CD14-positive monocyte (primary cell): ENCODE measurements at regions not wholly inside any gene's neighbourhood (a gene's known extent, or its start where the extent isn't known, plus 50 kb on each side); places are given as distances from the start of the nearest gene placed in this dataset.
"Not testable (repeated sequence)": the region's sequence is repeated elsewhere in the genome, so short reads cannot be mapped to it uniquely, and the experiment has no call there.

Source experiments
- DNase-seq, 3 donors: peaks; one replicate each; pipeline ENCODE4 v3.0.0-alpha.2; 2011 to 2022
- H2AFZ ChIP-seq: 2 replicates; pipeline ENCODE4 v1.6.0; 2012; ENCODE audit warnings: mild to moderate bottlenecking, low read depth, low read length, inconsistent platforms; ENCODE audit not compliant: insufficient read depth, poor library complexity, severe bottlenecking
- H3K27ac ChIP-seq, 2 donors: 1 replicate in 1 of 2; 2 replicates in 1 of 2; pipeline ENCODE4 v1.5.1; 2012 to 2013; ENCODE audit warnings: low read length in 2 of 2, control low read depth in 1 of 2, inconsistent platforms in 1 of 2, low read depth in 1 of 2, mild to moderate bottlenecking in 1 of 2
- H3K27me3 ChIP-seq, 2 donors: one replicate each; pipeline versions ENCODE4 v1.6.0 to v1.6.1; 2011 to 2013; ENCODE audit warnings: low read length in 2 of 2; ENCODE audit not compliant: control insufficient read depth in 2 of 2, insufficient read depth in 2 of 2
- H3K36me3 ChIP-seq, 2 donors: replicated peaks in 1 of 2; 1 replicate in 1 of 2; 2 replicates in 1 of 2; pipeline versions ENCODE4 v1.5.1 to v1.6.1; 2012 to 2013; ENCODE audit warnings: low read length in 2 of 2, control low read depth in 1 of 2, inconsistent platforms in 1 of 2, mild to moderate bottlenecking in 1 of 2; ENCODE audit not compliant: insufficient read depth in 2 of 2, control insufficient read depth in 1 of 2
- H3K4me1 ChIP-seq, 2 donors: 1 replicate in 1 of 2; 2 replicates in 1 of 2; pipeline versions ENCODE4 v1.5.1 to v1.6.1; 2012 to 2013; ENCODE audit warnings: low read length in 2 of 2, control low read depth in 1 of 2, inconsistent platforms in 1 of 2, mild to moderate bottlenecking in 1 of 2, moderate library complexity in 1 of 2; ENCODE audit not compliant: insufficient read depth in 2 of 2, control insufficient read depth in 1 of 2
- H3K4me2 ChIP-seq: replicated peaks from 2 replicates; pipeline ENCODE3; 2012; ENCODE audit warnings: low read length, moderate library complexity, mild to moderate bottlenecking; ENCODE audit not compliant: poor library complexity, severe bottlenecking; ENCODE audit errors: extremely low read depth
- H3K4me3 ChIP-seq, 3 experiments: fragments of 200-600 bp in 1 of 3; sonication (generic) in 1 of 3; replicated peaks in 1 of 3; 1 replicate in 2 of 3; 2 replicates in 1 of 3; pipeline ENCODE4 v1.5.1; 2011 to 2013; ENCODE audit warnings: low read length in 3 of 3, mild to moderate bottlenecking in 3 of 3, control low read depth in 2 of 3, low read depth in 2 of 3, inconsistent platforms in 1 of 3, moderate library complexity in 1 of 3
- H3K79me2 ChIP-seq: 2 replicates; pipeline ENCODE4 v1.6.0; 2012; ENCODE audit warnings: mild to moderate bottlenecking, control low read depth, inconsistent platforms, low read length, moderate library complexity; ENCODE audit not compliant: insufficient read depth
- H3K9ac ChIP-seq: 2 replicates; pipeline ENCODE4 v1.6.0; 2017; ENCODE audit warnings: low read length, mild to moderate bottlenecking; ENCODE audit not compliant: insufficient read depth, poor library complexity, severe bottlenecking
- H3K9me3 ChIP-seq, 2 donors: replicated peaks in 1 of 2; 1 replicate in 1 of 2; 2 replicates in 1 of 2; pipeline versions ENCODE4 v1.5.1 to v1.6.1; 2012 to 2013; ENCODE audit warnings: low read length in 2 of 2, control low read depth in 1 of 2; ENCODE audit not compliant: control insufficient read depth in 1 of 2, insufficient read depth in 1 of 2
- H4K20me1 ChIP-seq: 2 replicates; pipeline ENCODE4 v1.6.0; 2012; ENCODE audit warnings: mild to moderate bottlenecking, low read length, control low read depth, moderate library complexity; ENCODE audit not compliant: insufficient read depth
- H3K27ac Mint-ChIP-seq, 7 donors: one replicate each; pipeline ENCODE4 v1.8.0; 2020; ENCODE audit warnings: mild to moderate bottlenecking in 7 of 7, mixed read lengths in 7 of 7, moderate library complexity in 6 of 7, inconsistent platforms in 2 of 7
- H3K27me3 Mint-ChIP-seq, 3 donors: one replicate each; pipeline ENCODE4 v1.8.0; 2021 to 2022; ENCODE audit warnings: low read depth in 3 of 3, mild to moderate bottlenecking in 3 of 3, mixed read lengths in 3 of 3, moderate library complexity in 3 of 3, inconsistent platforms in 1 of 3
- H3K36me3 Mint-ChIP-seq, 2 donors: one replicate each; pipeline ENCODE4 v1.8.0; 2020; ENCODE audit warnings: mixed read lengths in 2 of 2, inconsistent platforms in 1 of 2, mild to moderate bottlenecking in 1 of 2
- H3K4me1 Mint-ChIP-seq: one replicate; pipeline ENCODE4 v1.8.0; 2020; ENCODE audit warnings: mild to moderate bottlenecking, mixed read lengths
- H3K4me3 Mint-ChIP-seq, 2 donors: one replicate each; pipeline ENCODE4 v1.8.0; 2020; ENCODE audit warnings: mild to moderate bottlenecking in 2 of 2, mixed read lengths in 2 of 2, moderate library complexity in 1 of 2
- H3K9me3 Mint-ChIP-seq, 7 donors: one replicate each; pipeline ENCODE4 v1.8.0; 2020 to 2022; ENCODE audit warnings: mixed read lengths in 7 of 7, mild to moderate bottlenecking in 6 of 7, moderate library complexity in 6 of 7, inconsistent platforms in 2 of 7
- WGBS: methylation state at CpG from one replicate; pipeline ENCODE4 v1.1.5; 2013; ENCODE audit warnings: missing lambda C conversion rate; ENCODE audit not compliant: insufficient coverage; 5-methylcytosine and 5-hydroxymethylcytosine counted together
- intact Hi-C, 2 donors: fragments of 100-400 bp; cut with micrococcal nuclease; formaldehyde crosslinking; loops; one replicate each; pipeline versions ENCODE4 v1.15.0 to v1.15.1; 2023

DNA sequence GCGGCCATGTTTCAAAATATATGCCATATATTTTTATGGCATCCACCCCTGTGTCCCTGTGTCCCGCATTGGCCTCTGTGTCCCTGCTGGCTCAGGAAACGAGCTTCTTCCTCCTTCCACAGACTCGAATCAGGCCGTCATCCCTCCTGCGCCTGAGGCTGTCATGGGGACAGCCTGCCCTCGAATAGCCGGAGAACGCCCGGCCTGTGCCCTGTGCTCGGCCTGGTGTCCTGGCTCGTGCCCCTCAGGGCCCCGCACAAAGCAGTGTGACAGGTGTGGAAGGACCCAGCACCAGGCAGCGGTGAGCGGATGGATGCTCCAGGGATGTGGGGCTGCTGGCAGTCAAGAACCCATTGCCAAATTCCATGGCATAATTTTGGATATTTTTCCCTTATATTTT lies 1500.0 kb downstream of the FOXD4L5 start:
- H3K9ac ChIP-seq, H2AFZ ChIP-seq, H3K79me2 ChIP-seq, H3K27ac ChIP-seq, H3K4me1 ChIP-seq, intact Hi-C loops, H3K27me3 ChIP-seq, H4K20me1 ChIP-seq, H3K36me3 ChIP-seq, H3K27ac Mint-ChIP-seq, H3K4me3 ChIP-seq, H3K4me3 Mint-ChIP-seq, H3K36me3 Mint-ChIP-seq, H3K4me2 ChIP-seq, H3K4me1 Mint-ChIP-seq, DNase-seq, H3K27me3 Mint-ChIP-seq: not testable (repeated sequence)
- peaks cover 12 to 26% of the 10 kb centered on the region in 2 donors for H3K9me3 ChIP-seq
- H3K9me3 Mint-ChIP-seq: peaks cover 12 to 37% (median 19%) of the 10 kb centered on the region in 7 donors
- 100% methylated on average over 2 of the region's 15 CpGs for WGBS

DNA sequence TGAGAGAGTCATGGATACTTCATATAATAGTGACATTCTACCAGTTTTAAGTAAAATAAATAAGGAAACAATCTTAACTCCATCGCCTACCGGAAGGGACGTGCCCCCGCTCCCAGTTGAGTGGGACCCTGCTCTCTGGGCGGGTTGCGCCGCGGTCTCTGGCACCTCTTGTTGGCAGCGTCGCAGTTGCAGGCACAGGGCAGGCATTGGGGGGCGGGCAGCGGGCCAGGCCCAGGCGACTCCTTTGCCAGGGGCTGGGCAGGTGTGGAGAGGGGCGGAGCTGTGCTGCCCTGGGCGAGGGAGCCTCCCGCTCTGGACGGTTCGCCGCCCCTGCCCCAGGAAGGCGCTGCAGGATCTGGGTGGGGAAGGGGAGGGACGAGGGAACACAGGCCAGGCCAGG lies 1500.6 kb downstream of the FOXD4L5 start:
- intact Hi-C loops, DNase-seq, H3K4me1 Mint-ChIP-seq, H4K20me1 ChIP-seq, H3K4me1 ChIP-seq, H3K4me2 ChIP-seq, H3K36me3 Mint-ChIP-seq, H3K27ac ChIP-seq, H3K9ac ChIP-seq, H3K27me3 ChIP-seq, H3K4me3 ChIP-seq, H3K27me3 Mint-ChIP-seq, H2AFZ ChIP-seq, H3K27ac Mint-ChIP-seq, H3K79me2 ChIP-seq, H3K36me3 ChIP-seq, H3K4me3 Mint-ChIP-seq: not testable (repeated sequence)
- H3K9me3 ChIP-seq: peaks cover 9 to 26% of the 10 kb centered on the region in 2 donors
- peaks cover 10 to 37% (median 17%) of the 10 kb centered on the region in 7 donors for H3K9me3 Mint-ChIP-seq
- WGBS: 62% methylated on average over 13 of the region's 21 CpGs

DNA sequence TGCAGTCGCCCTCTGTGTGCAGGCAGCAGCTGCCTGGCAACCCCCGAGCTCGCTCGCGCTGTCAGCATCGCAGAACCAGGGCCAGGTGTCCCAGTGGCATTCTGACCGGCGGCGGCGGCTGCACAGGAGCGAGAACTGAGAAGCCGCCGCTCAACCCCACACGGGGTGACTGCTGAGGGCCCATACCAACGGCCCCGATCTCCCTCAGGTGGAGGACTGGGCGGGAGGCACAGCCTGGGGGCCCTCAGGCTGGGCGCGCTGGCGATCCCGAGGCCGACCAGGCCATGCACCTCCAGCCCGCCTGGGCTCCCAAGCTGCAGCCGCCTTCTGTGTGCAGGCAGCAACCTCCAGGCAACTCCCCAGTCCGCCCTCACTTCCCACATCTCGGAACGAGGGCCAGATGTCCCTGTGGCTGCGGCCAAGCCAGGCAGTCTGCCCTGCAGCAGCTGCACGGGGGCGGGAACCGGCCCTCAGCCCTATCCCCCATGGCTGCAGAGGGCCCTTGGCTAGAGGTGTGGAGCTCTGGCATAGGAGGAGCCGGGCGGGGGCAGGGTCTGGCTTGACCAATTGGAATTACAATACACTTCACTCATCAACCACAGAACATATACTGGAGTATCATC lies 1503.1 kb downstream of the FOXD4L5 start:
- H2AFZ ChIP-seq, intact Hi-C loops, H3K36me3 Mint-ChIP-seq, H3K36me3 ChIP-seq, H4K20me1 ChIP-seq, H3K4me1 ChIP-seq, H3K9ac ChIP-seq, H3K4me2 ChIP-seq, DNase-seq, H3K4me3 ChIP-seq, H3K4me1 Mint-ChIP-seq, H3K4me3 Mint-ChIP-seq, H3K27me3 Mint-ChIP-seq, H3K27ac Mint-ChIP-seq, H3K27me3 ChIP-seq, H3K79me2 ChIP-seq, H3K27ac ChIP-seq: not testable (repeated sequence)
- H3K9me3 Mint-ChIP-seq: peaks cover 8 to 23% (median 10%) of the 10 kb centered on the region in 7 donors
- 20% methylated on average over 2 of the region's 33 CpGs for WGBS
- H3K9me3 ChIP-seq: peaks cover 0 to 16% of the 10 kb centered on the region in 2 donors

DNA sequence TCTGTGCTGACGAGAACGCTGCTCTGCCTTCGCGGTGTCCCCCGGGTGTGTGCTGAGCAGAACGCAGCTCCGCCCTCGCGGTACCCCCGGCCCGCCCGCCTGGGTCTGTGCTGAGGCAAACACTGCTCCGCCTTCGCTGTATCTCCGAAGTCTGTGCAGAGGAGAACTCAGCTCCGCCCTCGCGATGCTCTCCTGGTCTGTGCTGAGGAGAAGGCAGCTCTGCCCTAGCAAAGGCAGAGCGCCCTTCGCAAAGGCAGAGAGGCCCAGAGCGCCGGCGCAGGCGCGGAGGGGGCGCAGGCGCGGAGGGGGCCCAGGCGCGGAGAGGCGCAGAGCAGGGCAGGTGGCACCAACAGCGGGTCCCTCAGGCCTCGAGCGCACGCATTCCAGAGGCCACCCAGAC lies 1503.6 kb downstream of the FOXD4L5 start:
- intact Hi-C loops, H3K4me3 ChIP-seq, H2AFZ ChIP-seq, H3K9ac ChIP-seq, H3K4me2 ChIP-seq, DNase-seq, H3K79me2 ChIP-seq, H3K36me3 ChIP-seq, H3K4me1 Mint-ChIP-seq, H3K27ac Mint-ChIP-seq, H3K36me3 Mint-ChIP-seq, H3K27me3 Mint-ChIP-seq, H4K20me1 ChIP-seq, H3K4me3 Mint-ChIP-seq, H3K27me3 ChIP-seq, H3K4me1 ChIP-seq, H3K27ac ChIP-seq: not testable (repeated sequence)
- H3K9me3 Mint-ChIP-seq: peaks cover 6 to 21% (median 8%) of the 10 kb centered on the region in 7 donors
- 42% methylated on average over 33 of the region's 35 CpGs for WGBS
- peaks cover 0 to 16% of the 10 kb centered on the region in 2 donors for H3K9me3 ChIP-seq
